UCSD-AML1 (cell line): ENCODE measurements at regions not wholly inside any gene's neighbourhood (a gene's known extent, or its start where the extent isn't known, plus 50 kb on each side); places are given as distances from the start of the nearest gene placed in this dataset.

Experiments
- DNase-seq: peaks from one replicate; lab custom pipeline; 2025; ENCODE audit not compliant: unreplicated experiment; lab: John Stamatoyannopoulos, UW

GRCh38 chr4:110289601-110290100 lies 91.2 kb upstream of the ELOVL6 start:
- DNase-seq = no peak

- DNase-seq = no peak
These were observed 88.7 kb upstream of the ELOVL6 start for GRCh38 chr4:110287130-110287529.

GRCh38 chr4:110278127-110278526 lies 79.7 kb upstream of the ELOVL6 start:
- DNase-seq = no peak

- no peak for DNase-seq
These were observed 77.5 kb upstream of the ELOVL6 start for GRCh38 chr4:110275871-110276270.

- no peak for DNase-seq
These were observed 73.6 kb upstream of the ELOVL6 start for GRCh38 chr4:110271986-110272385.

- DNase-seq = no peak
These were observed 72.2 kb upstream of the ELOVL6 start for GRCh38 chr4:110270492-110271197.

GRCh38 chr4:110268790-110269189 lies 70.4 kb upstream of the ELOVL6 start:
- no peak for DNase-seq

- DNase-seq = no peak
These were observed 69.9 kb upstream of the ELOVL6 start for GRCh38 chr4:110268352-110268751.

GRCh38 chr4:110266136-110266535 lies 67.7 kb upstream of the ELOVL6 start:
- DNase-seq = no peak

- no peak for DNase-seq
These were observed 66.6 kb upstream of the ELOVL6 start for GRCh38 chr4:110265001-110265400.

- DNase-seq = no peak
These were observed 61.9 kb upstream of the ELOVL6 start for GRCh38 chr4:110260299-110260698.

GRCh38 chr4:110250023-110250387 lies 51.6 kb upstream of the ELOVL6 start:
- DNase-seq = no peak

GRCh38 chr4:110248831-110249253 lies 50.4 kb upstream of the ELOVL6 start:
- no peak for DNase-seq
